Skin epidermis (tissue), 12 donors: ENCODE measurements at regions not wholly inside any gene's neighbourhood (a gene's known extent, or its start where the extent isn't known, plus 50 kb on each side); places are given as distances from the start of the nearest gene placed in this dataset.
"Not testable (repeated sequence)": the region's sequence is repeated elsewhere in the genome, so short reads cannot be mapped to it uniquely, and the experiment has no call there.

Experiments used
- H3K27ac ChIP-seq, 21 experiments: fragments of 200-600 bp; sonication (generic) in 11 of 21; one replicate each; pipeline ENCODE4 v1.5.0; 2020; ENCODE audit warnings: mild to moderate bottlenecking in 3 of 21, inconsistent platforms in 2 of 21, moderate library complexity in 2 of 21
- H3K4me3 ChIP-seq, 7 experiments: fragments of 200-600 bp; sonication (generic) in 2 of 7; one replicate each; pipeline ENCODE4 v1.5.0; 2020; ENCODE audit warnings: inconsistent platforms in 2 of 7, mild to moderate bottlenecking in 2 of 7, moderate library complexity in 1 of 7

DNA sequence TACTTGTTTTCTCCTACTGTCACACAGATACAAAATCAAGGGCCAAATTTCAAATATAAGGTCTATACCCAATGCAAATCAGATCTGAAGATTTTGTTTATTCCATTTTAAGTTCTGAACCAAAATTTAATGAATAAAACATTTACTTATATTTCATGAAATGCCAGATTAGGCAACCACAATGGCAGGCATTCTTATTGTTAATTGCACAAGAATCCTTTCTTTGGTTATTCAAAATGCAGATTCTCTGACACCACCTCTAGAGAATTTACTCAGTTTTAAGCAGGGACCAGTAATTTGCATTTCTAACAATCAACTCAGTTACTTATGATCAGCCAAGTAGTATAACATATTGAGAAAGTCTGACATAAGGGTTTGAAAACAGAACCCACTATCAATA lies 972.4 kb upstream of the ACO1 start:
- no peak overlapping the region for H3K27ac ChIP-seq
- H3K4me3 ChIP-seq: no peak overlapping the region

DNA sequence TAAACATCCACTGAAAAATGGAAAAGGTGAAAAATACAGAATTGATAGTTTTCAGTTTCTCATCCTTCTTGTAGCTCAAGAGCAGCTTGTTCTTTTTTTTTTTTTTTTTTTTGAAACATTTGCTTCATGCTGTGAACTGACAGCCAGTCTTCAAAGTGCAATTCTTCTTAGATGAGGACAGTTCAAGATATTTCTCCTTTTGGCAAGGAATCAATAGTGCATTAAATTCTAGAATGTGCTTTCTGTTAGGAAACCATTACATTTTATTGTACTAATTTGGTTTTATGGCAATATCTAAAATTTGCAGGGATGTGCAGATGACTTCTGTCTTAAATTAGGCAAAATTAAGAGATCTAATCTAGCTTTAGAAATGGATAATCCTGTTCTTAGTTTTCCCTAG lies 969.3 kb upstream of the ACO1 start:
- H3K27ac ChIP-seq: no peak overlapping the region

DNA sequence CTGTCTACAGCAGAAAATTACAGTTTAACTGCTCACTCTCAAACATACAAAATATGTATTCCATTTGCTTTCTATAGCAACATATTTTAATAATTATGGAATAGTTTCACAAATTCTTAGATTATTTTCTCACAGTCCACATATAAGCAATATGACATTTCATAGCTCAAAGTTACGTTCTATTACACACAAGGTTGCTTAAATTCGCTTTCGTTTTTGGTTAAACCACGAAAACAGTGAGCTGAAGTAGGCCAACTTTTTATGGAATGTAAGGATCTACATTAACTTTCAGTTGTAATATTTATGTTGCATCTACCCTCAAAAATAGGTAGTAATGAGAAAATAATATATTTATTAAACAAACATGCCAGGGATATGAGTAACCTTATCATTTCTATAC lies 966.0 kb upstream of the ACO1 start:
- no peak overlapping the region for H3K27ac ChIP-seq
- no peak overlapping the region for H3K4me3 ChIP-seq

More for the DNA sequence above, 969.3 kb upstream of the ACO1 start:
- no peak overlapping the region for H3K4me3 ChIP-seq

- H3K4me3 ChIP-seq, H3K27ac ChIP-seq: not testable (repeated sequence)
Observed at GRCh38 chr9:31443630-31444457, 940.6 kb upstream of the ACO1 start.

DNA sequence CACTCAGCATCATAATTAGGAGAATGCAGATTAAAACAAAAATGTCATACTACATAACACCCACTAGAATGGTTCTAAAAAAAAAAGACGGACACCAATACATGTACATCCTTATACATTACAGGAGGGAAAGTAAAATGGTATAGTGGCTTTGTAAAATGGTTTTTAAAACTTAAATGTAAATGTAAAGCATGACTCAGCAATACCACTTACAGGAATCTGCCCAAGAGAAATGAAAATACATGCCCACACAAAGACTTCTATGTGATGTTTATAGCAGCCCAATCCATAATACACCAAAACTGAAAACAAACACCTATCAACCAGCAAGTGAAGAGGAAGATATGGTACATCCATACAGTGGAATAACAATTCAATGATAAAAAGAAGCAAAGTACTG lies 939.1 kb upstream of the ACO1 start:
- H3K27ac ChIP-seq: no peak overlapping the region
- H3K4me3 ChIP-seq: no peak overlapping the region

DNA sequence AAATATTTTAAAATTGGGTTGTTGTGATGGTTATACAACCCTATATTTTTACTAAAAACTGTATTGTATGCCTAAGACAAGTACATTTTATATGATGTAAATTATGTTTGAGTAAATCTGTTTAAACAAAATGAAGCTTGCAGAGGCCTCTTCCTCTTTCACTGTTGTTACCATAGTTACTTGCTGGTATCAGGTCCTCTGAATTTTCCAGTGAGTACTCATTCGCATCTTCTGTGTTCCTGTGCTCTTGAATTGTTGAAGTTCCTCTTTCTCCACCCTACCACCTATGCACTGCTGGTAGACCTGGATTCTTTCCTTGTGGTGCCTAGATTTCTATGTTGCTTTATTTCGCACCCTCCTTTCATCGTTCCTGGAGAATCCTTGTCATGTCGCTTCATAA lies 938.5 kb upstream of the ACO1 start:
- Histone ChIP-seq H3K27ac (no peak overlapping the region), H3K4me3 (no peak overlapping the region)

- Histone ChIP-seq H3K27ac (no peak overlapping the region), H3K4me3 (no peak overlapping the region)
Observed at GRCh38 chr9:31467075-31467474, 917.4 kb upstream of the ACO1 start.

DNA sequence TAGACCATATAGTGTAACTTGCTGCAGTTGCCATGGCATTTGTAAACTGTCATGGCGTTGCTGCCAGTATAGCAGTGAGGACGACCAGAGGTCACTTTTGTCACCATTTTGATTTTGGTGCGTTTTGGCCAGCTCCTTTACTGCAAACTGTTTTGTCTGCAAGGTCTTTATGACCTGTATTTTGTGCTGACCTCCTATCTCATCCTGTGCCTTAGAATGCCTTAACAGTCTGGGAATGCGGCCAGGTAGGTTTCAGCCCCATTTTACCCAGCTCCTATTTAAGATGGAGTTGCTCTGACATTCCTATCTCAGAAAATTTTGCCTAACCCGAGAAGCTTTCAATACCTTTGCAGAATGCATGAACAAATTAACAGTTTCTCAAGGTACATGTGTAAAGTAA lies 914.4 kb upstream of the ACO1 start:
- no peak overlapping the region for H3K4me3 ChIP-seq

GRCh38 chr9:31471010-31471409 lies 913.4 kb upstream of the ACO1 start:
- Histone ChIP-seq H3K27ac (no peak overlapping the region), H3K4me3 (no peak overlapping the region)

More for the DNA sequence above, 914.4 kb upstream of the ACO1 start:
- no peak overlapping the region for H3K27ac ChIP-seq

- Histone ChIP-seq H3K27ac (no peak overlapping the region), H3K4me3 (no peak overlapping the region)
Observed at GRCh38 chr9:31486630-31487029, 897.8 kb upstream of the ACO1 start.

GRCh38 chr9:31490551-31491106 lies 893.8 kb upstream of the ACO1 start:
- Histone ChIP-seq H3K27ac (no peak overlapping the region), H3K4me3 (no peak overlapping the region)

- H3K4me3 ChIP-seq: no peak overlapping the region
- no peak overlapping the region for H3K27ac ChIP-seq
Observed at GRCh38 chr9:31492229-31492628, 892.2 kb upstream of the ACO1 start.

DNA sequence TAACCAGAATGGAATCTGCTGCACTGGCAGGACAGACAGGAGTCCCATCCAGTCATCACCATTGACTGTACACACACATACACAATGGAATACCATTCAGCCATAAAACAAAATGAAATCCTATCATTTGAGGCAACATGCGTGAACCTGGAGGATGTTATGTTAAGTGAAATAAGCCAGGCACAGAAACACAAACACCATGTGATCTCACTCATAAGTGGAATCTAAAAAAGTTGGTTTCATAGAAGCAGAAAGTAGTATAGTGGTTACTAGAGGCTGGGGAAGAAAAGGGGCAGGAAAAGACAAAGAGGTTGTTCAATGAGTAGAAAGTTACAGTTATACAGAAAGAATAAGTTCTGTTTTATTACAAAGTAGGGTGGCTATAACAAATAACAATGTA lies 884.0 kb upstream of the ACO1 start:
- no peak overlapping the region for H3K4me3 ChIP-seq

DNA sequence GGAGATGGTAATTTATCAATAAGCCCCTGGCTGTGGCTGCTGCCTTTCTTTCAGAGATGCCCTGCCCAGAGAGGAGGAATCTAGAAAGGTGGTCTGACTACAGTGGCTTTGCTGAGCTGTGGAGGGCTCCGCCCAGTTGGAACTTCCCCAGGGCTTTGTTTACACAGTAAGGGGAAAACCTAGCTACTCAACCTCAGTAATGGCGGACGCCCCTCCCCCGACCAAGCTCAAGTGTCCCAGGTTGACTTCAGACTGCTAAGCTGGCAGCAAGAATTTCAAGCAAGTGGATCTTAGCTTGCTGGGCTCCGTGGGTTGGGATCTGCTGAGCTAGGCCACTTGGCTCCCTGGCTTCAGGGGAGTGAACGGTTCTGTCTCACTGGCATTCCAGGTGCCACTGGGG lies 865.4 kb upstream of the ACO1 start:
- Histone ChIP-seq H3K4me3 (no peak overlapping the region), H3K27ac (no peak overlapping the region)

More for the DNA sequence above, 884.0 kb upstream of the ACO1 start:
- H3K27ac ChIP-seq: no peak overlapping the region

GRCh38 chr9:31519424-31519823 lies 865.0 kb upstream of the ACO1 start:
- no peak overlapping the region for H3K27ac ChIP-seq

DNA sequence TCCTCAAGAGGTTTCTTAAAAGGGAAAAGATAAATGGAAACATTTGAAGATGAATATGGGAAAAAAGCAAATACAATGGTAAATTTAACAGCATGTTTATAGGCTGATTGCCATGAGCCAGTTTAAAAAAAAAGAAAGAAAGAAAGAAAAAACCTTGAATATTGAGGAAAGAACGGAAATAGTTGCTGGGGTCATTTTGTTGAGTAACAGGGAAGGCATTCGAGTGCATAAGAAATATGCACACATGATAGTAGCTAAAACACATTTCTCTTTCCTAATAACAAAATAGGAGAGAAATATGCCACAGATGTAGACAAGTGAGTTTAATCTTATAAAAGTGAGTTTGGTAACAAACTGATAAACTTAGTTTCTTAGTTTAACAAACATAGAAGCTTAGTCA lies 864.6 kb upstream of the ACO1 start:
- no peak overlapping the region for H3K4me3 ChIP-seq

More at GRCh38 chr9:31519424-31519823, 865.0 kb upstream of the ACO1 start:
- no peak overlapping the region for H3K4me3 ChIP-seq

GRCh38 chr9:31520301-31521085 lies 864.0 kb upstream of the ACO1 start:
- Histone ChIP-seq H3K4me3 (no peak overlapping the region), H3K27ac (no peak overlapping the region)

More for the DNA sequence above, 864.6 kb upstream of the ACO1 start:
- H3K27ac ChIP-seq: no peak overlapping the region

DNA sequence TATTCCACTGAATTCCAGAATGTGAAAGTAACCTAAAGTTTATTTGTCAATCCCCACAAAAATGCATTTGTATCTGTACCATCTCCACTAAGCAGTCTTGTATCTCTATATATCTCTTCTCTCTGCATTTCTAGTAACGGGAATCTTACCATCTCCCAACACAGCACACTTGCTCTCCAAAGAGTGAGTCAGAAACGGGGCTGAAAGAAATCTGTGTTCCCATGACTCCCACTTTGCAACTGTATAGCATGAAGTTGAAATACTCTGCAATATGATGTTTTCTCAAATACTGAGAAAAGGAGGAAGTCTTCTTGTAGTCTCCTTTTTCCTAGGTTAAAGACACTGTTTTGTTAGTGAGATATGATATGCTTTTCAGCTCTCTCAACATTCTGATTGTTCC lies 848.8 kb upstream of the ACO1 start:
- Histone ChIP-seq H3K4me3 (no peak overlapping the region), H3K27ac (no peak overlapping the region)

GRCh38 chr9:31536471-31536870 lies 848.0 kb upstream of the ACO1 start:
- Histone ChIP-seq H3K27ac (no peak overlapping the region), H3K4me3 (no peak overlapping the region)

GRCh38 chr9:31541721-31542281 lies 842.6 kb upstream of the ACO1 start:
- Histone ChIP-seq H3K27ac (no peak overlapping the region), H3K4me3 (no peak overlapping the region)
